BJ (cell line): ENCODE measurements at regions not wholly inside any gene's neighbourhood (a gene's known extent, or its start where the extent isn't known, plus 50 kb on each side); places are given as distances from the start of the nearest gene placed in this dataset.

Experiments
- CTCF ChIA-PET: fragments of 350-600 bp; formaldehyde crosslinking; extraction: SDS; loops from one replicate; lab custom pipeline; 2021; ENCODE audit warnings: antibody characterized with exemption, inconsistent platforms; lab: Yijun Ruan, JAX
- POLR2A ChIA-PET: fragments of 300-600 bp; sonication (Branson Sonifier 250); formaldehyde crosslinking; extraction: SDS; loops from one replicate; lab custom pipeline; 2021; ENCODE audit warnings: antibody characterized with exemption; lab: Charles Lee
- DNase-seq: peaks from one replicate; pipeline ENCODE4 v3.0.0-alpha.2; 2011; ENCODE audit warnings: low read depth
- H3K27me3 ChIP-seq: 2 replicates; pipeline ENCODE4 v1.6.0; 2011; ENCODE audit warnings: low read length; ENCODE audit not compliant: control insufficient read depth, insufficient read depth
- H3K36me3 ChIP-seq: 2 replicates; pipeline ENCODE4 v1.5.1; 2011; ENCODE audit warnings: low read length; ENCODE audit not compliant: control insufficient read depth, insufficient read depth
- H3K4me3 ChIP-seq: 2 replicates; pipeline ENCODE4 v1.5.1; 2011; ENCODE audit warnings: low read depth, mild to moderate bottlenecking, control low read depth, low read length
- CTCF ChIP-seq: IDR thresholded peaks from 2 replicates; pipeline ENCODE4 v1.5.1; 2011; ENCODE audit warnings: low read depth, mild to moderate bottlenecking, control low read depth, inconsistent platforms, low read length, moderate library complexity; ENCODE audit not compliant: insufficient read depth

- Histone ChIP-seq H3K36me3 (no peaks in the 10 kb centered on the region), H3K4me3 (no peak overlapping the region), H3K27me3 (peaks cover 3% of the 10 kb centered on the region)
- CTCF ChIA-PET: interaction anchor here (0.7 kb wide), 1 partner anchor 144 kb away, joined by 3 read pairs; no protein-coding TSS in a partner anchor
- POLR2A ChIA-PET: no interaction called here
- DNase-seq: no peak
- no peak for TF ChIP-seq CTCF
Observed at GRCh38 chr15:69590201-69590710, 137.6 kb downstream of the RPLP1 start.

- DNase-seq: no peak
- CTCF ChIA-PET: interaction anchor here (0.7 to 2.3 kb wide), 3 partner anchors 11 to 876 kb away, joined by 3 to 4 read pairs (median 3); no protein-coding TSS in a partner anchor
- no peak for TF ChIP-seq CTCF
- H3K36me3 ChIP-seq: no peaks in the 10 kb centered on the region
- H3K4me3 ChIP-seq: no peak overlapping the region
- POLR2A ChIA-PET: no interaction called here
- H3K27me3 ChIP-seq: peaks cover 3% of the 10 kb centered on the region
Observed at GRCh38 chr15:69590932-69591524, 138.4 kb downstream of the RPLP1 start.

GRCh38 chr15:69591905-69592508 is 139.4 kb downstream of the RPLP1 start:
- H3K36me3 ChIP-seq: no peaks in the 10 kb centered on the region
- ChIA-PET CTCF (interaction anchor here (0.6 to 2.3 kb wide), 3 partner anchors 10 to 908 kb away, joined by 3 to 4 read pairs (median 3); no protein-coding TSS in a partner anchor), POLR2A (no interaction called here)
- H3K4me3 ChIP-seq: no peak overlapping the region
- H3K27me3 ChIP-seq: peaks cover 3% of the 10 kb centered on the region
- TF ChIP-seq CTCF: no peak
- DNase-seq: no peak

- H3K4me3 ChIP-seq: no peak overlapping the region
- H3K36me3 ChIP-seq: no peaks in the 10 kb centered on the region
- no peaks in the 10 kb centered on the region; the same call in none of the 2 replicates for H3K27me3 ChIP-seq
- ChIA-PET CTCF (interaction anchor here (2.3 kb wide), 1 partner anchor 16 kb away, joined by 4 read pairs; no protein-coding TSS in a partner anchor), POLR2A (no interaction called here)
- no peak for DNase-seq
- no peak for TF ChIP-seq CTCF
Observed at GRCh38 chr15:69592954-69593353, 140.3 kb downstream of the RPLP1 start.

- H3K27me3 ChIP-seq: peaks cover 2% of the 10 kb centered on the region
- DNase-seq: no peak
- CTCF ChIA-PET: interaction anchor here (2.3 kb wide), 1 partner anchor 16 kb away, joined by 4 read pairs; no protein-coding TSS in a partner anchor
- POLR2A ChIA-PET: no interaction called here
- no peak overlapping the region for H3K4me3 ChIP-seq
- no peak for TF ChIP-seq CTCF
- H3K36me3 ChIP-seq: no peaks in the 10 kb centered on the region
Observed at GRCh38 chr15:69593488-69593887, 140.9 kb downstream of the RPLP1 start.
